NB4 (cell line): ENCODE measurements at regions not wholly inside any gene's neighbourhood (a gene's known extent, or its start where the extent isn't known, plus 50 kb on each side); places are given as distances from the start of the nearest gene placed in this dataset.

Experiments
- DNase-seq: peaks from one replicate; pipeline ENCODE4 v3.0.0; 2010; ENCODE audit warnings: low read depth
- H3K4me3 ChIP-seq: one replicate; pipeline ENCODE4 v1.5.1; 2011; ENCODE audit warnings: mild to moderate bottlenecking, low read depth, low read length, moderate library complexity
- MYC ChIP-seq: IDR thresholded peaks from 2 replicates; pipeline ENCODE4 v1.6.1; 2011; ENCODE audit warnings: low read depth, low read length
- POLR2A ChIP-seq: IDR thresholded peaks from 2 replicates; pipeline ENCODE4 v1.6.1; 2011; ENCODE audit warnings: mild to moderate bottlenecking; ENCODE audit not compliant: insufficient read length; ENCODE audit errors: extremely low read depth
- TF ChIP-seq, protein P1 (sequence below): IDR thresholded peaks from one replicate; pipeline ENCODE4 v1.5.1; 2012; ENCODE audit warnings: low read depth, low read length
- TF ChIP-seq, protein P2 (sequence below): IDR thresholded peaks from 2 replicates; pipeline ENCODE4 v1.6.1; 2011; ENCODE audit warnings: low read depth, low read length

DNA sequence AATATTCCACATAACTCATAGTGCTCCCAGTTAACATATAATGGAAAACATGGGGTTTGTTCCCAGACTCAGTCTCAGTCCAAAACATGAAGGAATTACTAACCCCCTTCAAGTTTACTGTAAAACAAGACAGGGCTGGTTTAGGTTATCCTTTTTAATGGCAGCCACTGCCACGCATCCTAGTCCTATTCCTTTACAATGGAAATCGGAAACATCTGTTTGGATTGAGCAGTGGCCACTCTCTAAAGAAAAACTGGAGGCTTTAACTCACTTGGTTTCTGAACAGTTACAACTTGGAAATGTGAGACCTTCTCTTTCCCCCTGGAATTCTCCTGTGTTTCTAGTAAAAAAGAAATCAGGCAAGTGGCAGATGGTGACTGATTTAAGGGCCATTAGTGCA is 609.9 kb upstream of the ACO1 start:
- H3K4me3 ChIP-seq: no peak overlapping the region
- no peak for DNase-seq
- no peak for TF ChIP-seq POLR2A
- TF ChIP-seq MYC: no peak
- TF ChIP-seq, protein P1, sequence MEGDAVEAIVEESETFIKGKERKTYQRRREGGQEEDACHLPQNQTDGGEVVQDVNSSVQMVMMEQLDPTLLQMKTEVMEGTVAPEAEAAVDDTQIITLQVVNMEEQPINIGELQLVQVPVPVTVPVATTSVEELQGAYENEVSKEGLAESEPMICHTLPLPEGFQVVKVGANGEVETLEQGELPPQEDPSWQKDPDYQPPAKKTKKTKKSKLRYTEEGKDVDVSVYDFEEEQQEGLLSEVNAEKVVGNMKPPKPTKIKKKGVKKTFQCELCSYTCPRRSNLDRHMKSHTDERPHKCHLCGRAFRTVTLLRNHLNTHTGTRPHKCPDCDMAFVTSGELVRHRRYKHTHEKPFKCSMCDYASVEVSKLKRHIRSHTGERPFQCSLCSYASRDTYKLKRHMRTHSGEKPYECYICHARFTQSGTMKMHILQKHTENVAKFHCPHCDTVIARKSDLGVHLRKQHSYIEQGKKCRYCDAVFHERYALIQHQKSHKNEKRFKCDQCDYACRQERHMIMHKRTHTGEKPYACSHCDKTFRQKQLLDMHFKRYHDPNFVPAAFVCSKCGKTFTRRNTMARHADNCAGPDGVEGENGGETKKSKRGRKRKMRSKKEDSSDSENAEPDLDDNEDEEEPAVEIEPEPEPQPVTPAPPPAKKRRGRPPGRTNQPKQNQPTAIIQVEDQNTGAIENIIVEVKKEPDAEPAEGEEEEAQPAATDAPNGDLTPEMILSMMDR: no peak
- TF ChIP-seq, protein P2, sequence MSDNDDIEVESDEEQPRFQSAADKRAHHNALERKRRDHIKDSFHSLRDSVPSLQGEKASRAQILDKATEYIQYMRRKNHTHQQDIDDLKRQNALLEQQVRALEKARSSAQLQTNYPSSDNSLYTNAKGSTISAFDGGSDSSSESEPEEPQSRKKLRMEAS: no peak

DNA sequence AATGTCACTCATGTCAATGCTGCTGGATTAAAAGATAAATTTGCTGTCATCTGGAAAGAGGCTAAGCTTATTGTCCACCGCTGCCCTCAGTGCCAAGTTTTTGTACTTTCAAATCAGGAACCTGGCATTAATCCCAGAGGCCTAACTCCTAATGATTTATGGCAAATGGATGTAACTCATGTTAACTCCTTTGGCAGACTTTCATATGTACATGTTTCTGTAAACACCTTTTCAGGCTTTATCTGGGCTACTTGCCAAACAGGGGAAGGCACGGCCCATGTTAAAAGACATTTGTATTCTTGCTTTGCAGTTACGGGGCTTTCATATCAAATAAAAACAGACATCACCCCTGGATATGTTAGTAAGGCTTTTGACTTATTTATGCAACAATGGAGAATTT is 608.0 kb upstream of the ACO1 start:
- TF ChIP-seq MYC (no peak), POLR2A (no peak)
- TF ChIP-seq, protein P1: no peak
- TF ChIP-seq, protein P2: no peak
- no peak overlapping the region for H3K4me3 ChIP-seq
- no peak for DNase-seq

DNA sequence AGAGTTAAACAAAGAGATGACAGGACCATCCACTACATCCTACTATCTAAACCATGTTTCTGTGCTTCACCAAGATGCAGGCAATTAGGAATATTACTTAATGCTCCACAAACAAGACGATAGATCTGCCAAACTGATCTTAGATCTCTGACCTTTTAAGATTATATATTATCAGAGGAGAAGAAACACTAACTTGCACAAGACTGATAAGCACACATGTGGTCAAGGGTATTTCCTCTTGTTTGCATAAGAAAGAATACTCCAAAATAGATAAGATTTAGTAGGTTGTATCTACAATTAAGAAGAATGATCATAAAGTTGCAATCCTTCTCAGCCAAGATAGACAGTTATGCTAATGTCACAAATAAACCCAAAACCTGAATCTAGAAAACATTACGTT is 601.0 kb upstream of the ACO1 start:
- TF ChIP-seq POLR2A: no peak
- TF ChIP-seq, protein P2: no peak
- TF ChIP-seq MYC: no peak
- TF ChIP-seq, protein P1: no peak
- DNase-seq: no peak

DNA sequence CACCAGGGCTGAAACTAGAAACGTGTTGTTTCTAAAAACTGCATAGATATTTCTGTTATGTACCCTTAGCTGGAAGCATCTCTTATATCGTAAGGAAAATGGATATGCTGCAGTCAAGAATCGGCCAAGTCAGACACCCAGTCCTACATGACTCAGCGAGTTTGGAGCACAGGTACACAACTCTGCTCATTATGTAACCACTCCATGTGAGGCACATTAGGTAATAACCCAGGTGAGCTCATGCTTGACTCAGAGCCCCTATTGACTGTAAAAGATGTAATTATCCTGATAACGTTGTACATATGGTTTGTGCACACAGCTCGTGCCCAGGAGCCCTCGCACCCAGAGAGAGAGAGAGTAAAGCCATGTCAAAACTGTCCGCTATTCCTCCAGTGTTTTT is 593.7 kb upstream of the ACO1 start:
- no peak for DNase-seq
- no peak overlapping the region for H3K4me3 ChIP-seq
- TF ChIP-seq, protein P2: no peak
- TF ChIP-seq MYC (no peak), POLR2A (no peak)
- TF ChIP-seq, protein P1: no peak

More for the DNA sequence above, 601.0 kb upstream of the ACO1 start:
- H3K4me3 ChIP-seq: no peak overlapping the region

DNA sequence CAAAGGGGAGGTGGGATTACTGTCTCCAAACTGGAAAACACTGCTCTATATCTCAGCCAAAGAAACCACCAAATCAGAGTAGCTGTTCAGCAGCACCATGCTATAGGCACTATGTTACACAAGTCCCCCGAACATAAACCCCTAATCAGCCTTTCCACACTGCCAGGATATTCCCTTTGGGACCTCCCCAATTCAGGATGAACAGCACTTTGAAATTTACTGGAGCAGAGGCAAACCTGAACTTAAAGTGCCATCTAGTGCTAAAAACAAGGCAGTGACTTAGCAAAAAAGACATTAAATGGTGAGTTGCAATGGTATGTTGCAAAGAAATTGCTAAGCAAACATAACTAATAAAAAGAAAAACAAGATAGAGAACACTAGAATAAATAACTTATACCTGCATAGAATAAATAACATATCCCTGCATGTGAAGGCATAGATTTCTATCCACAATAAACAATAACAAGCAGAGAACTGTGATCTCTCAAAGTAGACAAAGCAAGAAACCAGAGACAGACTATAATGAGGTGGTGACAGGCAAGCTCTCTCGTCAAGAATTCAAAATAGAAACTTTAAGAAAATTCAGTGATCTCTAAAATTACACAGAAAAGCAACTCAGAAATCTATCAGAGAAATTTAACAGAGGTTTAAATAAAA is 584.4 kb upstream of the ACO1 start:
- DNase-seq: peak; percentile 57
- TF ChIP-seq, protein P1: peak; percentile 59
- no peak for TF ChIP-seq MYC
- H3K4me3 ChIP-seq: no peak overlapping the region
